ENCODE measurements at regions not wholly inside any gene's neighbourhood (a gene's known extent, or its start where the extent isn't known, plus 50 kb on each side); places are given as distances from the start of the nearest gene placed in this dataset.

- Histone ChIP-seq H3K27me3 (ENCODE audit: insufficient read depth, low read depth) (no peaks in the 10 kb centered on the region), H3K4me2 (no peak overlapping the region), H4K20me1 (ENCODE audit: insufficient read depth) (no peaks in the 10 kb centered on the region), H3K36me3 (ENCODE audit: low read depth) (no peaks in the 10 kb centered on the region), H3F3A (ENCODE audit: insufficient read depth, low read depth) (no peaks in the 10 kb centered on the region), H3K27ac (no peak overlapping the region), H3K4me1 (replicated peaks; ENCODE audit: insufficient read depth) (no peaks in the 10 kb centered on the region), H3K9me3 (ENCODE audit: insufficient read depth, low read depth) (no peaks in the 10 kb centered on the region), H2AFZ (no peak overlapping the region), H3K79me2 (ENCODE audit: low read depth) (no peaks in the 10 kb centered on the region), H3K9me2 (ENCODE audit: insufficient read depth) (no peaks in the 10 kb centered on the region), H3K4me3 (no peak overlapping the region)
- CTCF ChIA-PET = no interaction called here
- no peak for DNase-seq
- intact Hi-C loops (cut with micrococcal nuclease; ENCODE audit: unreplicated experiment) = no loop called here
- POLR2A ChIA-PET (ENCODE audit: unreplicated experiment) = no interaction called here
- BruUV-seq (replicated peaks) = no TSS peak
- TF ChIP-seq EZH2 (IDR thresholded peaks at IDR 0.05; ENCODE audit: low read depth) (no peak), CTCF (conservative IDR thresholded peaks at IDR 0.05) (peak; percentile 46; the same call in 1 of the 2 replicates)
Measured at GRCh38 chr13:89361909-89362308, 1690.7 kb downstream of the SLITRK5 start.

- TF ChIP-seq CTCF (conservative IDR thresholded peaks at IDR 0.05) (no peak), EZH2 (IDR thresholded peaks at IDR 0.05; ENCODE audit: low read depth) (no peak)
- intact Hi-C loops (cut with micrococcal nuclease; ENCODE audit: unreplicated experiment) = no loop called here
- no peak overlapping the region for H3K4me3 ChIP-seq
- H3K27me3 ChIP-seq (ENCODE audit: insufficient read depth, low read depth) = no peaks in the 10 kb centered on the region
- no peaks in the 10 kb centered on the region for H4K20me1 ChIP-seq (ENCODE audit: insufficient read depth)
- H3K36me3 ChIP-seq (ENCODE audit: low read depth) = no peaks in the 10 kb centered on the region
- no peak overlapping the region for H3K4me2 ChIP-seq
- no peaks in the 10 kb centered on the region for H3F3A ChIP-seq (ENCODE audit: insufficient read depth, low read depth)
- no TSS peak for BruUV-seq (replicated peaks)
- no peak for DNase-seq
- H3K9me3 ChIP-seq (ENCODE audit: insufficient read depth, low read depth) = no peaks in the 10 kb centered on the region
- H3K27ac ChIP-seq = no peak overlapping the region
- H3K4me1 ChIP-seq (replicated peaks; ENCODE audit: insufficient read depth) = no peaks in the 10 kb centered on the region
- ChIA-PET CTCF (no interaction called here), POLR2A (ENCODE audit: unreplicated experiment) (no interaction called here)
- no peaks in the 10 kb centered on the region for H3K79me2 ChIP-seq (ENCODE audit: low read depth)
- no peaks in the 10 kb centered on the region for H3K9me2 ChIP-seq (ENCODE audit: insufficient read depth)
- H2AFZ ChIP-seq = no peak overlapping the region
Measured at GRCh38 chr13:89363144-89363543, 1692.0 kb downstream of the SLITRK5 start.

- H2AFZ ChIP-seq = 0 out of 2 replicates have a peak overlapping the region, but pooled peaks have one; percentile 13
- H3F3A ChIP-seq (ENCODE audit: insufficient read depth, low read depth) = no peaks in the 10 kb centered on the region
- H3K9me2 ChIP-seq (ENCODE audit: insufficient read depth) = no peaks in the 10 kb centered on the region; the same call in 1 of the 2 replicates
- H4K20me1 ChIP-seq (ENCODE audit: insufficient read depth) = no peaks in the 10 kb centered on the region
- no peaks in the 10 kb centered on the region for H3K79me2 ChIP-seq (ENCODE audit: low read depth)
- H3K27me3 ChIP-seq (ENCODE audit: insufficient read depth, low read depth) = no peaks in the 10 kb centered on the region
- DNase-seq = no peak
- intact Hi-C loops (cut with micrococcal nuclease; ENCODE audit: unreplicated experiment) = no loop called here
- peak overlapping the region; percentile 9; the same call in 1 of the 2 replicates for H3K4me2 ChIP-seq
- H3K9me3 ChIP-seq (ENCODE audit: insufficient read depth, low read depth) = no peaks in the 10 kb centered on the region
- TF ChIP-seq EZH2 (IDR thresholded peaks at IDR 0.05; ENCODE audit: low read depth) = no peak
- BruUV-seq (replicated peaks) = no TSS peak
- no peaks in the 10 kb centered on the region for H3K36me3 ChIP-seq (ENCODE audit: low read depth)
- no peak overlapping the region for H3K4me3 ChIP-seq
- H3K4me1 ChIP-seq (replicated peaks; ENCODE audit: insufficient read depth) = no peaks in the 10 kb centered on the region
- ChIA-PET CTCF (no interaction called here), POLR2A (ENCODE audit: unreplicated experiment) (no interaction called here)
- H3K27ac ChIP-seq = no peak overlapping the region
Measured at GRCh38 chr13:89372193-89372592, 1701.0 kb downstream of the SLITRK5 start.

- H3K9me2 ChIP-seq (ENCODE audit: insufficient read depth) = no peaks in the 10 kb centered on the region; the same call in 1 of the 2 replicates
- no TSS peak for BruUV-seq (replicated peaks)
- peaks cover 12% of the 10 kb centered on the region; the same call in 1 of the 2 replicates for H3F3A ChIP-seq (ENCODE audit: insufficient read depth, low read depth)
- CTCF ChIA-PET = no interaction called here
- no peaks in the 10 kb centered on the region for H3K9me3 ChIP-seq (ENCODE audit: insufficient read depth, low read depth)
- intact Hi-C loops (cut with micrococcal nuclease; ENCODE audit: unreplicated experiment) = no loop called here
- TF ChIP-seq EZH2 (IDR thresholded peaks at IDR 0.05; ENCODE audit: low read depth) = no peak
- TF ChIP-seq CTCF (conservative IDR thresholded peaks at IDR 0.05) = no peak
- no peaks in the 10 kb centered on the region for H3K27me3 ChIP-seq (ENCODE audit: insufficient read depth, low read depth)
- no peak overlapping the region for H3K4me3 ChIP-seq
- H3K36me3 ChIP-seq (ENCODE audit: low read depth) = no peaks in the 10 kb centered on the region
- no peak overlapping the region for H3K4me2 ChIP-seq
- no peak overlapping the region for H2AFZ ChIP-seq
- DNase-seq = no peak
- H3K27ac ChIP-seq = no peak overlapping the region
- H3K79me2 ChIP-seq (ENCODE audit: low read depth) = no peaks in the 10 kb centered on the region
- POLR2A ChIA-PET (ENCODE audit: unreplicated experiment) = interaction anchor here (0.5 kb wide), 1 partner anchor 1802 kb away, joined by 5 read pairs; no protein-coding TSS in a partner anchor
- H3K4me1 ChIP-seq (replicated peaks; ENCODE audit: insufficient read depth) = peaks cover 11% of the 10 kb centered on the region
- no peaks in the 10 kb centered on the region for H4K20me1 ChIP-seq (ENCODE audit: insufficient read depth)
Measured at GRCh38 chr13:89375839-89376238, 1704.7 kb downstream of the SLITRK5 start.
